OCI-LY1 (cell line): ENCODE measurements at regions not wholly inside any gene's neighbourhood (a gene's known extent, or its start where the extent isn't known, plus 50 kb on each side); places are given as distances from the start of the nearest gene placed in this dataset.
"Not testable (repeated sequence)": the region's sequence is repeated elsewhere in the genome, so short reads cannot be mapped to it uniquely, and the experiment has no call there.

Experiments used
- H2AFZ ChIP-seq: fragments of 200-600 bp; sonication (generic), shearing (Covaris generic); 2 replicates; pipeline ENCODE4 v1.6.0; 2014; ENCODE audit warnings: antibody characterized with exemption, mild to moderate bottlenecking, low read length
- H3F3A ChIP-seq: fragments of 200-600 bp; sonication (generic), shearing (Covaris generic); 2 replicates; pipeline ENCODE4 v1.6.0; 2014; ENCODE audit warnings: mild to moderate bottlenecking, antibody characterized with exemption, low read length, moderate library complexity; ENCODE audit not compliant: insufficient read depth
- H3K27ac ChIP-seq: fragments of 200-600 bp; sonication (generic); 2 replicates; pipeline ENCODE4 v1.5.1; 2014; ENCODE audit warnings: low read length, mixed run types, mild to moderate bottlenecking, low read depth; ENCODE audit not compliant: poor library complexity, severe bottlenecking
- H3K27me3 ChIP-seq: fragments of 200-600 bp; sonication (generic); 2 replicates; pipeline ENCODE4 v1.6.0; 2014; ENCODE audit warnings: antibody characterized with exemption, mild to moderate bottlenecking, low read length, moderate library complexity; ENCODE audit not compliant: insufficient read depth
- H3K36me3 ChIP-seq: fragments of 200-600 bp; sonication (generic); 2 replicates; pipeline ENCODE4 v1.6.1; 2014; ENCODE audit warnings: mild to moderate bottlenecking, antibody characterized with exemption, low read length, moderate library complexity, mixed read lengths; ENCODE audit not compliant: insufficient read depth
- H3K4me1 ChIP-seq: fragments of 200-600 bp; sonication (generic); 2 replicates; pipeline ENCODE4 v1.5.1; 2014; ENCODE audit warnings: mild to moderate bottlenecking, low read length, moderate library complexity; ENCODE audit not compliant: insufficient read depth, severe bottlenecking
- H3K4me2 ChIP-seq: fragments of 200-600 bp; sonication (generic), shearing (Covaris generic); 2 replicates; pipeline ENCODE4 v1.6.1; 2014; ENCODE audit warnings: low read length
- H3K4me3 ChIP-seq: fragments of 200-600 bp; sonication (generic); 2 replicates; pipeline ENCODE4 v1.5.1; 2014; ENCODE audit warnings: low read length, low read depth, mild to moderate bottlenecking, mixed read lengths; ENCODE audit not compliant: poor library complexity, severe bottlenecking
- H3K79me2 ChIP-seq: fragments of 200-600 bp; shearing (Covaris generic); 2 replicates; pipeline ENCODE4 v1.6.1; 2016; ENCODE audit warnings: mixed run types, low read length, mixed read lengths; ENCODE audit not compliant: insufficient read depth
- H3K9ac ChIP-seq: fragments of 200-600 bp; sonication (generic), shearing (Covaris generic); 2 replicates; pipeline ENCODE4 v1.6.1; 2014; ENCODE audit warnings: mild to moderate bottlenecking, low read length, mixed read lengths
- H3K9me2 ChIP-seq: fragments of 200-600 bp; sonication (generic), shearing (Covaris generic); 2 replicates; pipeline ENCODE4 v1.6.1; 2014; ENCODE audit warnings: low read depth, mild to moderate bottlenecking, low read length, mixed read lengths
- H3K9me3 ChIP-seq: fragments of 200-600 bp; shearing (Covaris generic); 2 replicates; pipeline ENCODE4 v1.6.1; 2014; ENCODE audit warnings: low read length, mixed read lengths
- H4K20me1 ChIP-seq: fragments of 200-600 bp; sonication (generic), shearing (Covaris generic); 2 replicates; pipeline ENCODE4 v1.6.0; 2016; ENCODE audit warnings: mild to moderate bottlenecking, low read length; ENCODE audit not compliant: insufficient read depth
- EZH2 ChIP-seq: fragments of 200-600 bp; sonication (generic), shearing (Covaris generic); IDR thresholded peaks from 2 replicates; pipeline ENCODE4 v1.8.0; 2017; ENCODE audit warnings: borderline replicate concordance, mixed run types, mild to moderate bottlenecking, antibody characterized with exemption, low read length, moderate library complexity, mixed read lengths
- TF ChIP-seq, protein P1 (sequence below): fragments of 200-600 bp; sonication (generic), shearing (Covaris generic); IDR thresholded peaks from 2 replicates; pipeline ENCODE4 v1.5.1; 2017; ENCODE audit warnings: mild to moderate bottlenecking, antibody characterized with exemption, low read length, moderate library complexity, mixed read lengths

DNA sequence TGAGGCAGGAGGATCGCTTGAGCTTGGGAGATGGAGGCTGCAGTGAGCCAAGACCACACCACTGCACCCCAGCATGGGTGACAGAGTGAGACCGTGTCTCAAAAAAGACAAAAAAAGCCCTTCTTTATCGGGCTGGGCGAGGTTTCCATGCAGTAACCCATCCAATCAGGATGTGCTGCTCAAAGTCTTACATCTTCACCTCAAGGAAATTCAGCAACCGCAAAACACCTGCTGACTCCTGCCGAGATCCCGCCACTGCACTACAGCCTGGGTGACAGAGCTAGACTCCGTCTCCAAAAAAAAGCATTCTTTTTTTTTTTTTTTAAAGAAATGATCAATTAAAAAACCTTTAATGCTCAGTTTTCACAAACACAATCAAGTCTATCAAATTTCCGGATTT lies 75.7 kb upstream of the KCTD7 start:
- Histone ChIP-seq H3K4me2 (no peak overlapping the region), H3K79me2 (no peaks in the 10 kb centered on the region), H3K9me2 (no peaks in the 10 kb centered on the region), H3F3A (no peaks in the 10 kb centered on the region), H3K27me3 (no peaks in the 10 kb centered on the region), H3K27ac (no peak overlapping the region), H3K4me1 (peaks cover 4% of the 10 kb centered on the region), H3K9me3 (no peaks in the 10 kb centered on the region), H4K20me1 (no peaks in the 10 kb centered on the region), H2AFZ (no peak overlapping the region), H3K4me3 (no peak overlapping the region), H3K9ac (no peak overlapping the region), H3K36me3 (peaks cover 86% of the 10 kb centered on the region)
- TF ChIP-seq EZH2 = no peak

DNA sequence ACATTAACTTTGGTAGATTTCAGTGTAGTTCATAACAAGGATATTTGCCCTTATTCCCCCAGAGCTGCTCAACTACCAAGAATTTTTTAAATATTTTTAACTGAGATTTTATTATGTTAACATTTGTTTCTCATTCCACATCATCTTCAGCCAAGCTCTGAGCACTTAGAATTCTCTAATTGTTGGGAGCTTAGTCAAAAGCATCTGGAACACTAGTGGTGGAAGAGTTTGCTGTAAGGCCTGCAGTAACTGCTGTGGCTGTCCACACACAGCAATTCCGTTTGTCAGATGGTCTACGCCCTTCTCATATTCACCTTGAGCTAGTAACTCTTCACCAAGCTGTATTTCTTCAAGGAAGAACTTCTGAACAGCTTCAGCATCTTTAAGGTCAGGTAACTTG lies 75.0 kb upstream of the KCTD7 start:
- not testable (repeated sequence) for H3K4me2 ChIP-seq, H4K20me1 ChIP-seq, H3F3A ChIP-seq, H3K9ac ChIP-seq, H2AFZ ChIP-seq, H3K27me3 ChIP-seq, H3K79me2 ChIP-seq, H3K9me3 ChIP-seq, H3K27ac ChIP-seq, H3K4me1 ChIP-seq, H3K9me2 ChIP-seq, H3K4me3 ChIP-seq
- peaks cover 88% of the 10 kb centered on the region for H3K36me3 ChIP-seq

DNA sequence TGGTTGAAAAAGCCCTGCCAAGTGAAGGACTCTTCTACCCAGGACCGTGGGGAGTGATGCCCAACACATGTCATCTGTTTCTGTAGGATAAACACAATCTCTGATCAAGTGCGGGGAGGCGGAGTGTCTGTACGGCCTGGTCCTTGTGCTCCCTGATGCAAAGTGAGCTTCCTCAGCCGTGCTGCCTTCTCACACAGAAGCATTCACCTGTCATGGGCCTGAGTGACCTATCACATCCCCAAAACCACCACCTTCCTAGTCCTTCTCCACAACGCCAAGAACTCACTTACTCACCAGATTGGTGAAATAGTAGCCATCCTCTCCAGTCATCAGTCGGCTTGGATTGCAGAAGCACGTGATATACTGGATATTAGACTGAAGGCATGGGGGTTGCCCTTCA lies 74.4 kb upstream of the KCTD7 start:
- H3K4me3 ChIP-seq, H3K79me2 ChIP-seq, H3K9me2 ChIP-seq, H3K9me3 ChIP-seq, H3K4me2 ChIP-seq, H4K20me1 ChIP-seq, H3F3A ChIP-seq, H3K9ac ChIP-seq, H2AFZ ChIP-seq, H3K27ac ChIP-seq, H3K4me1 ChIP-seq, H3K27me3 ChIP-seq: not testable (repeated sequence)
- peaks cover 91% of the 10 kb centered on the region for H3K36me3 ChIP-seq

DNA sequence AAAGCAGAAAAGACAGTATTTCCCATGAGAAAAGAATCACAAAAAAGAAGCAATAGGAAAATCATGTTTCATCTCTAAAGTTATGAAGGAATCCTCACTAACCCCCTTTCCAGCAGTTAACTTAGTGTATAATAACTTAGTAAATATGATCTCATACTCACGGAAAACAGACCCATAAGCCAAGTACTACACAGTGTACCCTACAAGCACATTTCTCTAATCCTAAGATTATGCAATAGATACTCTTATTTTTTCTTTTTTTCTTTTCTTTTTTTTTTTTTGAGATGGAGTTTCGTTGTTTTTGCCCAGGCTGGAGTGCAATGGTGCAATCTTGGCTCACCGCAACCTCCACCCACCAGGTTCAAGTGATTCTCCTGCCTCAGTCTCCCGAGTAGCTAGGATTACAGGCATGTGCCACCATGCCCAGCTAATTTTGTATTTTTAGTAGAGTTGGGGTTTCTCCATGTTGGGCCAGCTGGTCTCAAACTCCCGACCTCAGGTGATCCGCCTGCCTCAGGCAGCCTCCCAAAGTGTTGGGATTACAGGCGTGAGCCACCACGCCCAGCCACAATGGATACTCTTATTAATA lies 73.7 kb upstream of the KCTD7 start:
- not testable (repeated sequence) for H2AFZ ChIP-seq, H3K79me2 ChIP-seq, H3F3A ChIP-seq, H3K9ac ChIP-seq, H3K4me3 ChIP-seq, H3K9me3 ChIP-seq, H3K9me2 ChIP-seq, H3K27ac ChIP-seq, H4K20me1 ChIP-seq, H3K27me3 ChIP-seq, H3K4me2 ChIP-seq, H3K4me1 ChIP-seq
- H3K36me3 ChIP-seq = peaks cover 90% of the 10 kb centered on the region

DNA sequence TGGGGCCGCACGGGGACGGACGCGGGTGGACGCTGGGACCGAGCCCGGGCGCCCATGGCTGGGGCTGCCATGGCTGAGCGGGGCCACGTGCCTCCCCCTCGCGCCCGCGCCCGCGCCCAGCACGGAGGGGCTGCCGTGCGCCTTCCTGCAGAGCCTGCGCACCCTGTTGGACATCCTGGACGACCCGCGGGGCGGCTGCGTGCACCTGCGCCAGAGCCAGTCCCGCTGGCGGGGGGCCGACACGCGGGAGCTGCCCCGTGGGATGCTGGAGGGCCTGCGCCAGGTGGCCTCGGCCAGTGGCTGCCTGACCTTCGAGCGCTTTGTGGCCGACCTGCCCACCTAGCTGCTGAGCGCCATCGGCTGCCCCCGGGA lies 72.5 kb upstream of the KCTD7 start:
- Histone ChIP-seq H3K27ac (no peak overlapping the region), H2AFZ (no peak overlapping the region), H3K27me3 (no peaks in the 10 kb centered on the region), H3K9ac (no peak overlapping the region), H3K9me3 (no peaks in the 10 kb centered on the region), H3K4me3 (no peak overlapping the region), H3K79me2 (no peaks in the 10 kb centered on the region), H3K4me2 (no peak overlapping the region), H3K4me1 (peaks cover 5% of the 10 kb centered on the region), H3F3A (no peaks in the 10 kb centered on the region), H3K36me3 (peaks cover 84% of the 10 kb centered on the region), H4K20me1 (no peaks in the 10 kb centered on the region), H3K9me2 (no peaks in the 10 kb centered on the region)
- no peak for TF ChIP-seq EZH2
- TF ChIP-seq, protein P1, sequence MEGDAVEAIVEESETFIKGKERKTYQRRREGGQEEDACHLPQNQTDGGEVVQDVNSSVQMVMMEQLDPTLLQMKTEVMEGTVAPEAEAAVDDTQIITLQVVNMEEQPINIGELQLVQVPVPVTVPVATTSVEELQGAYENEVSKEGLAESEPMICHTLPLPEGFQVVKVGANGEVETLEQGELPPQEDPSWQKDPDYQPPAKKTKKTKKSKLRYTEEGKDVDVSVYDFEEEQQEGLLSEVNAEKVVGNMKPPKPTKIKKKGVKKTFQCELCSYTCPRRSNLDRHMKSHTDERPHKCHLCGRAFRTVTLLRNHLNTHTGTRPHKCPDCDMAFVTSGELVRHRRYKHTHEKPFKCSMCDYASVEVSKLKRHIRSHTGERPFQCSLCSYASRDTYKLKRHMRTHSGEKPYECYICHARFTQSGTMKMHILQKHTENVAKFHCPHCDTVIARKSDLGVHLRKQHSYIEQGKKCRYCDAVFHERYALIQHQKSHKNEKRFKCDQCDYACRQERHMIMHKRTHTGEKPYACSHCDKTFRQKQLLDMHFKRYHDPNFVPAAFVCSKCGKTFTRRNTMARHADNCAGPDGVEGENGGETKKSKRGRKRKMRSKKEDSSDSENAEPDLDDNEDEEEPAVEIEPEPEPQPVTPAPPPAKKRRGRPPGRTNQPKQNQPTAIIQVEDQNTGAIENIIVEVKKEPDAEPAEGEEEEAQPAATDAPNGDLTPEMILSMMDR = no peak
